B cell (primary cell): ENCODE measurements at regions not wholly inside any gene's neighbourhood (a gene's known extent, or its start where the extent isn't known, plus 50 kb on each side); places are given as distances from the start of the nearest gene placed in this dataset.
"Not testable (repeated sequence)": the region's sequence is repeated elsewhere in the genome, so short reads cannot be mapped to it uniquely, and the experiment has no call there.

ENCODE experiments used
- ATAC-seq: fragments of 200-7000 bp; cut with Tn5 transposase; one replicate; pipeline ENCODE4 v1.10.0; 2021; ENCODE audit warnings: low read depth, mild to moderate bottlenecking, moderate number of reproducible peaks, moderate library complexity
- CTCF ChIA-PET: fragments of 350-600 bp; sonication (Branson Sonifier 250); formaldehyde crosslinking; loops from one replicate; lab custom pipeline; 2021; ENCODE audit warnings: antibody characterized with exemption, inconsistent platforms; lab: Charles Lee
- POLR2A ChIA-PET: fragments of 350-600 bp; sonication (Branson Sonifier 250); formaldehyde crosslinking; loops from one replicate; lab custom pipeline; 2021; ENCODE audit warnings: antibody characterized with exemption; lab: Charles Lee
- DNase-seq: peaks from one replicate; pipeline ENCODE4 v3.0.0; 2013
- H2AFZ ChIP-seq: 2 replicates; pipeline ENCODE4 v1.6.1; 2012; ENCODE audit warnings: mild to moderate bottlenecking, low read depth, low read length; ENCODE audit not compliant: insufficient read depth, poor library complexity, severe bottlenecking
- H3K27ac ChIP-seq, 2 donors: 1 replicate in 1 of 2; 2 replicates in 1 of 2; pipeline ENCODE4 v1.5.1; 2012 to 2013; ENCODE audit warnings: low read length in 2 of 2, mild to moderate bottlenecking in 2 of 2, moderate library complexity in 1 of 2
- H3K27me3 ChIP-seq, 4 experiments: fragments of 200-600 bp in 1 of 4; sonication (generic) in 1 of 4; replicated peaks in 1 of 4; 1 replicate in 2 of 4; 2 replicates in 2 of 4; pipeline versions ENCODE4 v1.6.1 to v1.7.0; 2013 to 2016; ENCODE audit warnings: low read length in 3 of 4, mild to moderate bottlenecking in 2 of 4, mixed read lengths in 1 of 4, moderate library complexity in 1 of 4; ENCODE audit not compliant: insufficient read depth in 4 of 4, control insufficient read depth in 3 of 4; ENCODE audit errors: control extremely low read depth in 1 of 4
- H3K36me3 ChIP-seq, 2 experiments: replicated peaks in 1 of 2; 1 replicate in 1 of 2; 2 replicates in 1 of 2; pipeline versions ENCODE4 v1.6.1 to v1.7.1; 2013; ENCODE audit warnings: low read length in 1 of 2; ENCODE audit not compliant: insufficient read depth in 2 of 2, control insufficient read depth in 1 of 2; ENCODE audit errors: control extremely low read depth in 1 of 2, extremely low read depth in 1 of 2
- H3K4me1 ChIP-seq, 2 donors: fragments of 200-600 bp in 1 of 2; sonication (generic) in 1 of 2; 1 replicate in 1 of 2; 2 replicates in 1 of 2; pipeline versions ENCODE4 v1.5.1 to v1.6.1; 2013 to 2017; ENCODE audit warnings: low read length in 2 of 2; ENCODE audit not compliant: control insufficient read depth in 2 of 2, insufficient read depth in 2 of 2
- H3K4me2 ChIP-seq: replicated peaks from 2 replicates; pipeline ENCODE3; 2012; ENCODE audit warnings: mild to moderate bottlenecking, low read depth, low read length; ENCODE audit not compliant: poor library complexity, severe bottlenecking
- H3K4me3 ChIP-seq, 5 experiments: fragments of 200-600 bp in 1 of 5; sonication (generic) in 1 of 5; 1 replicate in 3 of 5; 2 replicates in 2 of 5; pipeline versions ENCODE4 v1.5.1 to v1.7.0; 2011 to 2016; ENCODE audit warnings: low read length in 4 of 5, mild to moderate bottlenecking in 4 of 5, low read depth in 2 of 5, control low read depth in 1 of 5, moderate library complexity in 1 of 5; ENCODE audit not compliant: insufficient read depth in 1 of 5; ENCODE audit errors: control extremely low read depth in 1 of 5, extremely low read depth in 1 of 5
- H3K79me2 ChIP-seq: fragments of 200-600 bp; sonication (generic); one replicate; pipeline ENCODE4 v1.6.0; 2016; ENCODE audit warnings: low read length; ENCODE audit not compliant: control insufficient read depth, insufficient read depth
- H3K9ac ChIP-seq: fragments of 200-600 bp; sonication (generic); 2 replicates; pipeline ENCODE4 v1.6.1; 2017; ENCODE audit warnings: mild to moderate bottlenecking, low read length, moderate library complexity
- H3K9me3 ChIP-seq, 3 donors: one replicate each; pipeline versions ENCODE4 v1.6.1 to v1.7.1; 2013; ENCODE audit warnings: low read length in 2 of 3; ENCODE audit not compliant: control insufficient read depth in 2 of 3, insufficient read depth in 1 of 3; ENCODE audit errors: control extremely low read depth in 1 of 3
- H4K20me1 ChIP-seq: 2 replicates; pipeline ENCODE4 v1.6.0; 2012; ENCODE audit warnings: mild to moderate bottlenecking, low read length; ENCODE audit not compliant: insufficient read depth, control insufficient read depth, poor library complexity, severe bottlenecking
- H3K27ac Mint-ChIP-seq: one replicate; pipeline ENCODE4 v1.8.0; 2021; ENCODE audit warnings: mixed read lengths
- H3K27me3 Mint-ChIP-seq: one replicate; pipeline ENCODE4 v1.8.0; 2021; ENCODE audit warnings: mixed read lengths
- H3K4me1 Mint-ChIP-seq: one replicate; pipeline ENCODE4 v1.8.0; 2021; ENCODE audit warnings: mixed read lengths
- H3K4me3 Mint-ChIP-seq: one replicate; pipeline ENCODE4 v1.8.0; 2021; ENCODE audit warnings: mixed read lengths
- H3K9me3 Mint-ChIP-seq: one replicate; pipeline ENCODE4 v1.8.0; 2022; ENCODE audit warnings: mixed read lengths; ENCODE audit not compliant: insufficient read depth
- EZH2 ChIP-seq: IDR thresholded peaks from 2 replicates; pipeline ENCODE4 v1.6.1; 2012; ENCODE audit warnings: borderline replicate concordance, low read depth, mild to moderate bottlenecking, moderate library complexity, low read length; ENCODE audit not compliant: insufficient read depth, poor library complexity, severe bottlenecking
- WGBS: methylation state at CpG from one replicate; pipeline ENCODE4 v1.1.5; 2013; ENCODE audit warnings: missing lambda C conversion rate; ENCODE audit not compliant: insufficient coverage; 5-methylcytosine and 5-hydroxymethylcytosine counted together
- intact Hi-C: fragments of 100-400 bp; cut with micrococcal nuclease; formaldehyde crosslinking; loops from one replicate; pipeline ENCODE4 v1.10.0; 2022
- TF ChIP-seq, protein P1 (sequence below): fragments of 200-600 bp; IDR thresholded peaks from one replicate; pipeline ENCODE4 v1.8.0; 2022; ENCODE audit warnings: antibody characterized with exemption, mild to moderate bottlenecking

GRCh38 chr2:85942346-85942957 is 53.7 kb upstream of the ST3GAL5 start:
- WGBS: 88% methylated on average over 1 of the region's 1 CpG
- no peaks in the 10 kb centered on the region for H4K20me1 ChIP-seq
- H3K27me3 Mint-ChIP-seq: no peaks in the 10 kb centered on the region
- H3K9me3 ChIP-seq: peaks cover 2 to 26% (median 22%) of the 10 kb centered on the region in 3 donors
- TF ChIP-seq EZH2: no peak
- TF ChIP-seq, protein P1, sequence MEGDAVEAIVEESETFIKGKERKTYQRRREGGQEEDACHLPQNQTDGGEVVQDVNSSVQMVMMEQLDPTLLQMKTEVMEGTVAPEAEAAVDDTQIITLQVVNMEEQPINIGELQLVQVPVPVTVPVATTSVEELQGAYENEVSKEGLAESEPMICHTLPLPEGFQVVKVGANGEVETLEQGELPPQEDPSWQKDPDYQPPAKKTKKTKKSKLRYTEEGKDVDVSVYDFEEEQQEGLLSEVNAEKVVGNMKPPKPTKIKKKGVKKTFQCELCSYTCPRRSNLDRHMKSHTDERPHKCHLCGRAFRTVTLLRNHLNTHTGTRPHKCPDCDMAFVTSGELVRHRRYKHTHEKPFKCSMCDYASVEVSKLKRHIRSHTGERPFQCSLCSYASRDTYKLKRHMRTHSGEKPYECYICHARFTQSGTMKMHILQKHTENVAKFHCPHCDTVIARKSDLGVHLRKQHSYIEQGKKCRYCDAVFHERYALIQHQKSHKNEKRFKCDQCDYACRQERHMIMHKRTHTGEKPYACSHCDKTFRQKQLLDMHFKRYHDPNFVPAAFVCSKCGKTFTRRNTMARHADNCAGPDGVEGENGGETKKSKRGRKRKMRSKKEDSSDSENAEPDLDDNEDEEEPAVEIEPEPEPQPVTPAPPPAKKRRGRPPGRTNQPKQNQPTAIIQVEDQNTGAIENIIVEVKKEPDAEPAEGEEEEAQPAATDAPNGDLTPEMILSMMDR: no peak
- DNase-seq: no peak
- CTCF ChIA-PET: no interaction called here
- intact Hi-C loops: no loop called here
- no peak overlapping the region for H3K27ac ChIP-seq
- no peak overlapping the region for H3K4me3 ChIP-seq
- no peaks in the 10 kb centered on the region for H3K27me3 ChIP-seq
- H3K9ac ChIP-seq: no peak overlapping the region
- no peaks in the 10 kb centered on the region for H3K36me3 ChIP-seq
- ATAC-seq: no peak
- POLR2A ChIA-PET: no interaction called here
- H3K9me3 Mint-ChIP-seq: peaks cover 9% of the 10 kb centered on the region
- no peak overlapping the region for H3K27ac Mint-ChIP-seq
- H3K4me1 ChIP-seq: no peaks in the 10 kb centered on the region
- H3K4me3 Mint-ChIP-seq: no peak overlapping the region
- H3K79me2 ChIP-seq: no peaks in the 10 kb centered on the region
- H3K4me2 ChIP-seq: no peak overlapping the region
- no peak overlapping the region for H2AFZ ChIP-seq
- H3K4me1 Mint-ChIP-seq: no peaks in the 10 kb centered on the region

GRCh38 chr2:85941490-85941889 is 52.7 kb upstream of the ST3GAL5 start:
- ATAC-seq: not testable (repeated sequence)

More at GRCh38 chr2:85941490-85941889, 52.7 kb upstream of the ST3GAL5 start:
- H3K79me2 ChIP-seq, H3K4me2 ChIP-seq, H3K9ac ChIP-seq, CTCF ChIA-PET, DNase-seq, H3K4me3 ChIP-seq, POLR2A ChIA-PET, H3K36me3 ChIP-seq, H3K27ac Mint-ChIP-seq, H2AFZ ChIP-seq, H3K27me3 ChIP-seq, H3K4me1 ChIP-seq, H3K4me1 Mint-ChIP-seq, H3K9me3 Mint-ChIP-seq, H3K4me3 Mint-ChIP-seq, H3K27ac ChIP-seq, H3K27me3 Mint-ChIP-seq, intact Hi-C loops, H4K20me1 ChIP-seq: not testable (repeated sequence)
- peaks cover 0 to 22% (median 19%) of the 10 kb centered on the region in 3 donors for H3K9me3 ChIP-seq
- no CpG with 5 or more reads among the region's 2 CpGs for WGBS
